ENCODE measurements at regions not wholly inside any gene's neighbourhood (a gene's known extent, or its start where the extent isn't known, plus 50 kb on each side); places are given as distances from the start of the nearest gene placed in this dataset.

DNA sequence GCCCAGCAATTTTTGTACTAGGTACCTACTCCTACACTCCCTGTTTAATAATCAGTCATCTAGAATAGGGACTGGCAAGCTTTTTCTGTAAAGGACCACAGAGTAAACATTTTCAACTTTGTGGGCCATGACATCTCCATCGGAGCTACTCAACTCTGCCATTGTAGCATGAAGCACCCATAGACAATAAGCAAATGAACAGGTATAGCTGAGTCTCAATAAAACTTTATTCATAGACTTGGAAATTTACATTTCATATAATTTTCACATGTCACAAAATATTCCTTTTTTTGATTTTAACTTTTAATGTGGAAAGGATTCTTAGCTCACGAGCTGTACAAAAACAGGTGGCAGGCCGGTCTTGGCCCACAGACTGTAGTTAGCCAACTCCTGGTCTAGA is 345.8 kb downstream of the SOX9 start:
- TF ChIP-seq CTCF (IDR thresholded peaks at IDR 0.05) (no peak), CHD2 (IDR thresholded peaks at IDR 0.05; ENCODE audit: low read length, partially characterized antibody) (no peak), EHMT2 (IDR thresholded peaks at IDR 0.05; ENCODE audit: low read depth) (no peak), POLR2A (IDR thresholded peaks at IDR 0.05; ENCODE audit: low read length) (no peak), EP300 (IDR thresholded peaks at IDR 0.05) (no peak), CHD4 (IDR thresholded peaks at IDR 0.05; ENCODE audit: borderline replicate concordance) (no peak)
- TF ChIP-seq, protein P1, sequence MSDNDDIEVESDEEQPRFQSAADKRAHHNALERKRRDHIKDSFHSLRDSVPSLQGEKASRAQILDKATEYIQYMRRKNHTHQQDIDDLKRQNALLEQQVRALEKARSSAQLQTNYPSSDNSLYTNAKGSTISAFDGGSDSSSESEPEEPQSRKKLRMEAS (IDR thresholded peaks at IDR 0.05) = no peak
- TF ChIP-seq, protein P2, sequence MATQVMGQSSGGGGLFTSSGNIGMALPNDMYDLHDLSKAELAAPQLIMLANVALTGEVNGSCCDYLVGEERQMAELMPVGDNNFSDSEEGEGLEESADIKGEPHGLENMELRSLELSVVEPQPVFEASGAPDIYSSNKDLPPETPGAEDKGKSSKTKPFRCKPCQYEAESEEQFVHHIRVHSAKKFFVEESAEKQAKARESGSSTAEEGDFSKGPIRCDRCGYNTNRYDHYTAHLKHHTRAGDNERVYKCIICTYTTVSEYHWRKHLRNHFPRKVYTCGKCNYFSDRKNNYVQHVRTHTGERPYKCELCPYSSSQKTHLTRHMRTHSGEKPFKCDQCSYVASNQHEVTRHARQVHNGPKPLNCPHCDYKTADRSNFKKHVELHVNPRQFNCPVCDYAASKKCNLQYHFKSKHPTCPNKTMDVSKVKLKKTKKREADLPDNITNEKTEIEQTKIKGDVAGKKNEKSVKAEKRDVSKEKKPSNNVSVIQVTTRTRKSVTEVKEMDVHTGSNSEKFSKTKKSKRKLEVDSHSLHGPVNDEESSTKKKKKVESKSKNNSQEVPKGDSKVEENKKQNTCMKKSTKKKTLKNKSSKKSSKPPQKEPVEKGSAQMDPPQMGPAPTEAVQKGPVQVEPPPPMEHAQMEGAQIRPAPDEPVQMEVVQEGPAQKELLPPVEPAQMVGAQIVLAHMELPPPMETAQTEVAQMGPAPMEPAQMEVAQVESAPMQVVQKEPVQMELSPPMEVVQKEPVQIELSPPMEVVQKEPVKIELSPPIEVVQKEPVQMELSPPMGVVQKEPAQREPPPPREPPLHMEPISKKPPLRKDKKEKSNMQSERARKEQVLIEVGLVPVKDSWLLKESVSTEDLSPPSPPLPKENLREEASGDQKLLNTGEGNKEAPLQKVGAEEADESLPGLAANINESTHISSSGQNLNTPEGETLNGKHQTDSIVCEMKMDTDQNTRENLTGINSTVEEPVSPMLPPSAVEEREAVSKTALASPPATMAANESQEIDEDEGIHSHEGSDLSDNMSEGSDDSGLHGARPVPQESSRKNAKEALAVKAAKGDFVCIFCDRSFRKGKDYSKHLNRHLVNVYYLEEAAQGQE (IDR thresholded peaks at IDR 0.05) = no peak
